A673 (cell line): ENCODE measurements at regions not wholly inside any gene's neighbourhood (a gene's known extent, or its start where the extent isn't known, plus 50 kb on each side); places are given as distances from the start of the nearest gene placed in this dataset.

Experiments
- BruUV-seq: library from RNA; stranded (reverse); fragments of 400-500 nt; replicated peaks from 2 replicates; lab custom pipeline; 2021; lab: Mats Ljungman, UMichigan
- CTCF ChIA-PET: fragments of 300-600 bp; sonication (Branson Sonifier 250); formaldehyde crosslinking; loops from one replicate; lab custom pipeline; 2022; ENCODE audit warnings: antibody characterized with exemption; lab: Charles Lee
- POLR2A ChIA-PET: fragments of 300-600 bp; sonication (Branson Sonifier 250); formaldehyde crosslinking; loops from one replicate; lab custom pipeline; 2022; ENCODE audit warnings: antibody characterized with exemption; ENCODE audit not compliant: low non-redundant PET; lab: Charles Lee
- DNase-seq: peaks from one replicate; pipeline ENCODE4 v3.0.0-alpha.2; 2015; ENCODE audit warnings: low spot score
- H3K27ac ChIP-seq: fragments of 200-600 bp; sonication (generic); 2 replicates; pipeline ENCODE4 v1.5.1; 2016; ENCODE audit warnings: mixed run types, low read depth, mild to moderate bottlenecking, mixed read lengths, antibody characterized with exemption, low read length; ENCODE audit not compliant: poor library complexity, severe bottlenecking
- H3K27me3 ChIP-seq: fragments of 200-600 bp; sonication (generic); replicated peaks from 2 replicates; pipeline ENCODE4 v1.6.1; 2017; ENCODE audit warnings: mixed run types, low read depth, mild to moderate bottlenecking, mixed read lengths, antibody characterized with exemption, low read length; ENCODE audit not compliant: insufficient read depth, poor library complexity
- H3K36me3 ChIP-seq: fragments of 200-600 bp; sonication (generic); 2 replicates; pipeline ENCODE4 v1.6.1; 2016; ENCODE audit warnings: mixed run types, mild to moderate bottlenecking, mixed read lengths, antibody characterized with exemption, low read length; ENCODE audit not compliant: insufficient read depth, poor library complexity, severe bottlenecking
- H3K4me1 ChIP-seq: fragments of 200-600 bp; sonication (generic); 2 replicates; pipeline ENCODE4 v1.6.1; 2017; ENCODE audit warnings: mixed run types, mild to moderate bottlenecking, mixed read lengths, antibody characterized with exemption, low read length; ENCODE audit not compliant: insufficient read depth, poor library complexity, severe bottlenecking
- H3K4me3 ChIP-seq: fragments of 200-600 bp; sonication (generic); 2 replicates; pipeline ENCODE4 v1.5.1; 2016; ENCODE audit warnings: low read depth, mixed run types, mild to moderate bottlenecking, mixed read lengths, low read length; ENCODE audit not compliant: poor library complexity, severe bottlenecking
- H3K9me3 ChIP-seq: fragments of 200-600 bp; sonication (generic); 2 replicates; pipeline ENCODE4 v1.6.1; 2016; ENCODE audit warnings: mixed run types, low read depth, mild to moderate bottlenecking, mixed read lengths, antibody characterized with exemption, low read length; ENCODE audit not compliant: poor library complexity, severe bottlenecking
- EZH2 ChIP-seq: fragments of 200-600 bp; sonication (generic); IDR thresholded peaks from 2 replicates; pipeline ENCODE4 v1.6.1; 2017; ENCODE audit warnings: borderline replicate concordance, low read depth, mild to moderate bottlenecking, mixed read lengths, antibody characterized with exemption, low read length; ENCODE audit not compliant: poor library complexity, severe bottlenecking
- intact Hi-C: fragments of 100-400 bp; cut with micrococcal nuclease; formaldehyde crosslinking; loops from one replicate; pipeline ENCODE4 v1.10.0; 2022; ENCODE audit not compliant: unreplicated experiment
- TF ChIP-seq, protein P1 (sequence below): fragments of 300-800, 200-600 bp; sonication (generic); conservative IDR thresholded peaks from 2 replicates; pipeline ENCODE4 v1.5.1; 2017; ENCODE audit warnings: low read depth, mild to moderate bottlenecking, antibody characterized with exemption, low read length, moderate library complexity, mixed read lengths

GRCh38 chr2:3066831-3067230 is 310.8 kb downstream of the EIPR1 start:
- POLR2A ChIA-PET, result no interaction called here
- Histone ChIP-seq H3K4me3 (no peak overlapping the region), H3K9me3 (no peaks in the 10 kb centered on the region), H3K36me3 (no peaks in the 10 kb centered on the region), H3K27ac (no peak overlapping the region), H3K4me1 (no peaks in the 10 kb centered on the region), H3K27me3 (no peaks in the 10 kb centered on the region)
- no peak for DNase-seq
- intact Hi-C loops, result no loop called here
- BruUV-seq, result no TSS peak
- CTCF ChIA-PET, result no interaction called here
- TF ChIP-seq, protein P1, sequence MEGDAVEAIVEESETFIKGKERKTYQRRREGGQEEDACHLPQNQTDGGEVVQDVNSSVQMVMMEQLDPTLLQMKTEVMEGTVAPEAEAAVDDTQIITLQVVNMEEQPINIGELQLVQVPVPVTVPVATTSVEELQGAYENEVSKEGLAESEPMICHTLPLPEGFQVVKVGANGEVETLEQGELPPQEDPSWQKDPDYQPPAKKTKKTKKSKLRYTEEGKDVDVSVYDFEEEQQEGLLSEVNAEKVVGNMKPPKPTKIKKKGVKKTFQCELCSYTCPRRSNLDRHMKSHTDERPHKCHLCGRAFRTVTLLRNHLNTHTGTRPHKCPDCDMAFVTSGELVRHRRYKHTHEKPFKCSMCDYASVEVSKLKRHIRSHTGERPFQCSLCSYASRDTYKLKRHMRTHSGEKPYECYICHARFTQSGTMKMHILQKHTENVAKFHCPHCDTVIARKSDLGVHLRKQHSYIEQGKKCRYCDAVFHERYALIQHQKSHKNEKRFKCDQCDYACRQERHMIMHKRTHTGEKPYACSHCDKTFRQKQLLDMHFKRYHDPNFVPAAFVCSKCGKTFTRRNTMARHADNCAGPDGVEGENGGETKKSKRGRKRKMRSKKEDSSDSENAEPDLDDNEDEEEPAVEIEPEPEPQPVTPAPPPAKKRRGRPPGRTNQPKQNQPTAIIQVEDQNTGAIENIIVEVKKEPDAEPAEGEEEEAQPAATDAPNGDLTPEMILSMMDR, result no peak
- no peak for TF ChIP-seq EZH2

DNA sequence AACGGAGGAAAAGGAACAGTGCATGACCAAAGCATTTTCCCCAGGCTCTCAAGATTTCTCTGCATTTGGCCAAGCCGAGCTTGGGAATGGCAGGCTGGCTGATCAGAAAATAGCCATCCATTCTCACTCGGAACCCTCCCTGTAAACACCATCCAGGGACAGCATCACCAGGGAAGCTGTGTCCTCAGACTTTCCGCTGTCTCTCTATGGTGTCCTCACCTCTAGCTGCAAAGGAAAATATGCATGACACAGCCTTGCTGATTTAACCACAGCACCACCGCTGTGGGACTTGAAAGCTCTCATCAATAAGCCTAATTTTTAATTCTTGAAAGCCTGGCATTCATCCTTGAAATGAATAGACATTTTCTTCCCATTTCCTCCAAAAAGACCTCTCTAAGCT is 311.7 kb downstream of the EIPR1 start:
- no TSS peak for BruUV-seq
- TF ChIP-seq, protein P1, result no peak
- ChIA-PET POLR2A (no interaction called here), CTCF (no interaction called here)
- H3K4me3 ChIP-seq, result no peak overlapping the region
- no peaks in the 10 kb centered on the region for H3K9me3 ChIP-seq
- H3K4me1 ChIP-seq, result no peaks in the 10 kb centered on the region
- no peaks in the 10 kb centered on the region for H3K36me3 ChIP-seq
- intact Hi-C loops, result no loop called here
- no peak for DNase-seq
- H3K27me3 ChIP-seq, result no peaks in the 10 kb centered on the region
- no peak overlapping the region for H3K27ac ChIP-seq

DNA sequence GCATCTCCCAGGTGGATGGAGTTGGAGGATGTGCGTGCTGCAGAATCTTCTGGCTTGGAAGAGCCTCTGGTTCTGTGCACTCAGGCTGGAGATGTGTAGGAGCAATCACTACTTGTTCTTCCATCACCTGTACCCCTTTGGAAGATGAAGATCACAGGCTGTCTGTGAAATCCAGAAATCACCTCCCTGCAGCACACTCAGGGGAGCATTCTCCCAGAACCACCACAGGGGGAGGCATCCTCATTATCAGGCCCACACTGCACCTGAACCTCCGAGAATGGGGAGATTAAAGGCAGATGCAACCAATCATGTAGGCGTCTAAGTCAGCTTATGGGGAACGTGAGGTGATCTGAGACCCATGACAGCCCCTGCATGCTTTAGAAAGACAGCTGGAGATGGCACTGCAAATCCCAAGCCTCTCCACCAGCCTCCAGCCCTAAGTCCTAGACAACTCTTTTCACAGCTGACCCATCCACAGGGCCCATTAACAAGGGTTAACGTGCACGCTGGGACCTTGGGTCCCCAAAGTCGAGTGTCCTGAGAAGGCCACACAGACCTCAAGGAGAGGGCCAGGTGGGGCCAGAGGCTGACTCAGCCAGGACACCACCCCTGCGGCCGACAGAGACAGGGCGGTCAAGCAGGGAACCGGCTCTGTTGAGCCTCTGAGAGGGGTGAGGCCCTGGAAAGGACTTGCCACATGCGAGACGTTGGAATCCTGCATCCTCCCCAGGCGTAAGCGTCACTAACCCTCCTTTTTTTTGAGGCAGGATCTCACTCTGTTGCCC is 314.9 kb downstream of the EIPR1 start:
- no peak for DNase-seq
- Histone ChIP-seq H3K4me1 (no peaks in the 10 kb centered on the region), H3K27ac (no peak overlapping the region), H3K9me3 (no peaks in the 10 kb centered on the region), H3K27me3 (no peaks in the 10 kb centered on the region), H3K4me3 (no peak overlapping the region), H3K36me3 (no peaks in the 10 kb centered on the region)
- intact Hi-C loops, result no loop called here
- POLR2A ChIA-PET, result no interaction called here
- CTCF ChIA-PET, result no interaction called here
- TF ChIP-seq, protein P1, result no peak
- no peak for TF ChIP-seq EZH2
- no TSS peak for BruUV-seq
